AG09309 (cell line): ENCODE measurements at regions not wholly inside any gene's neighbourhood (a gene's known extent, or its start where the extent isn't known, plus 50 kb on each side); places are given as distances from the start of the nearest gene placed in this dataset.

Experiments used
- DNase-seq: peaks from one replicate; pipeline ENCODE4 v3.0.0-alpha.2; 2010; ENCODE audit warnings: low read depth
- H3K4me3 ChIP-seq: 2 replicates; pipeline ENCODE4 v1.5.1; 2011; ENCODE audit warnings: mild to moderate bottlenecking, low read depth, low read length, moderate library complexity; ENCODE audit not compliant: control insufficient read depth
- CTCF ChIP-seq: IDR thresholded peaks from 2 replicates; pipeline ENCODE4 v1.5.1; 2011; ENCODE audit warnings: mild to moderate bottlenecking, low read depth, low read length, inconsistent platforms; ENCODE audit not compliant: insufficient read depth, control insufficient read depth; ENCODE audit errors: missing control alignments

- DNase-seq: peak; percentile 32
- no peak overlapping the region for H3K4me3 ChIP-seq
- no peak for TF ChIP-seq CTCF
These were observed 334.3 kb upstream of the SYT1 start for GRCh38 chr12:78530100-78530765.

GRCh38 chr12:78531831-78532458, 332.6 kb upstream of the SYT1 start:
- no peak overlapping the region for H3K4me3 ChIP-seq
- no peak for TF ChIP-seq CTCF
- no peak for DNase-seq

- DNase-seq: no peak
- H3K4me3 ChIP-seq: no peak overlapping the region
- TF ChIP-seq CTCF: no peak
These were observed 330.3 kb upstream of the SYT1 start for GRCh38 chr12:78534311-78534710.

- no peak for DNase-seq
- TF ChIP-seq CTCF: no peak
- H3K4me3 ChIP-seq: no peak overlapping the region
These were observed 323.8 kb upstream of the SYT1 start for GRCh38 chr12:78540606-78541336.

- DNase-seq: no peak
- H3K4me3 ChIP-seq: no peak overlapping the region
- TF ChIP-seq CTCF: no peak
These were observed 313.7 kb upstream of the SYT1 start for GRCh38 chr12:78550831-78551230.

GRCh38 chr12:78555802-78556201, 308.8 kb upstream of the SYT1 start:
- no peak overlapping the region for H3K4me3 ChIP-seq
- no peak for DNase-seq
- TF ChIP-seq CTCF: no peak
